D721Med (cell line): ENCODE measurements at regions not wholly inside any gene's neighbourhood (a gene's known extent, or its start where the extent isn't known, plus 50 kb on each side); places are given as distances from the start of the nearest gene placed in this dataset.

Experiments
- DNase-seq: peaks from one replicate; pipeline ENCODE4 v3.0.0; 2011; ENCODE audit warnings: low spot score; ENCODE audit not compliant: insufficient read length
- FAIRE-seq: peaks from 2 replicates; lab custom pipeline; 2011; peaks lifted over from hg19 to GRCh38; lab: Jason Lieb, UNC
- CTCF ChIP-seq: IDR thresholded peaks from 2 replicates; pipeline ENCODE4 v1.5.1; 2012; ENCODE audit warnings: mild to moderate bottlenecking, control low read depth; ENCODE audit not compliant: insufficient read depth; ENCODE audit errors: missing control alignments

- no peak for TF ChIP-seq CTCF
- FAIRE-seq (no peak), DNase-seq (no peak)
Observed at GRCh38 chr21:35243171-35243570, 194.1 kb upstream of the RUNX1 start.

DNA sequence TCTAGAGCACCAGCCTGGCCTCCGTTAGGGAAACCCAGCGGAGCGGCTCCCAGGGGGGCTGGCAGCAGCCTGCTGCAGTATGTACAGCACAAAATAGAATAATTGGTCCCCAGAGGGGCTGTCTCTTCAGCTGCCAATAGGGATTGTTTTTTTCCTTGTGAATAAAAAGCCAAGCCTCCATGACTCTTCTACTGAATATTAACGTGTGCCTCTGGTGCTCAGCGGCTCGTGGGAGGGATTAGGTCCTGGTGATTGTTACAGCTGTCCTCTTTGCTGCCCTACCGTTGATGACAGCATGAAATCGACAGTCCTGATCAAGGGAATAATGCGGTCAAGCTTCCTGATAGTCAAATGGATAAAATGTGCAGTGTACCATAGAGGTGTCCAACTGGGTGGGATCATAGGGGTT is 190.7 kb upstream of the RUNX1 start:
- no peak for FAIRE-seq

DNA sequence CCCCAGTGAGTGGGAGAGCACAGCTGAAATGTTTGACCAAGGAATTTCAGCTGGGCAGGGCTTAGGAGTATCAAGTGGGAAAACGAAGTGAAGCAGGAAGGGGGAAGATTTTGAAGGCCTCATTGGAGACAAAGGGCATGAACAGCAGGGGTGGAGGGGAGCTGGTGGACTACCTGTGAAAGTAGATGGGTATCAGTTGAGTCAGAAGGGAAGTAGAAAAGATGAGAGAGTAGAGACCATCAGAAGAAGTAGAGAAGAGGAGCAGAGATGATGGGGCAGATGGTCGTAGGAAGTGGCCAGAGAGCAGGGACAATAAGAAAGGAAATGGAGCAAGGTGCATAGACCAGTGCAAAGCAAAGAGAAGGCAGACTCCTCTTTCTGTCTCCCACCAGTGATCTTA is 189.0 kb upstream of the RUNX1 start:
- TF ChIP-seq CTCF = no peak
- no peak for DNase-seq
- FAIRE-seq = no peak

More for the DNA sequence above, 190.7 kb upstream of the RUNX1 start:
- DNase-seq = no peak
- TF ChIP-seq CTCF = no peak

DNA sequence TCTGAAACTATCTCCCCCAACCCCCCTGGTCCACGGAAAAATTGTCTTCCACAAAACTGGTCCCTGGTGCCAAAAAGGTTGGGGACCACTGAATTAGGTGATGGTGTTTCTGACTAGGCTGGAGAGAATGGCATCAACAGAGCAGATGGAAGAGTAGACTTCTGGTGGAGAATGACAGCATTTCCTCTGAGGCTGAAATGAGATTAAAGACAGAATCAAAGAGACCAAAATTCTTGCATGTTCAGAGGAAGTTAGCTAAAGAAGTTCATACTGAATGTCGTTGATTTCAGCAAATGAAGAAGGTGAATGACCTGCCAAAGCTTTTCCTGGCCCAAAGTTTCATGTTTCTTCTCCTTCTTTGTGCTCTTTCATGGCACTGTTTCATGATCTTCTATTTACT is 188.2 kb upstream of the RUNX1 start:
- TF ChIP-seq CTCF = no peak
- DNase-seq (no peak), FAIRE-seq (no peak)

- TF ChIP-seq CTCF = no peak
- no peak for FAIRE-seq
- no peak for DNase-seq
Observed at GRCh38 chr21:35236090-35236489, 187.0 kb upstream of the RUNX1 start.

DNA sequence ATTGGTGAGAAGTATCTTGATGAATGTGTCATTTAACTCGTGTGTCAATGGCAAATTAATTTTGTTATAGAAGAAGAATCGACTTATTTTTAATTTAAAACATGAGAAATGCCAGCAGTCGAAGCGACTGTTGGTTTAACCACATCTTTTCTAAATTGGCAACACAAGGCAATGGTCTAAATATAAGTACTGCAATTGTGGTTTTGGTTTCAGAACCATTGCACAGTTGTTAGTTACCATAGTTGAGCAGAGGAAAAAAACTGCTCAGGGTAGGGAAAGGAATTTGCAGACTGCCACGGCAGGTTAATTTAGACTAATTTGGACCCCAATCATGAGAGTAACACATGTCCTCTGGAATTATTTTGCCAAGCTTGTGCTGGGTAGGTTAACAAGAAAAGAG is 185.6 kb upstream of the RUNX1 start:
- DNase-seq = no peak
- TF ChIP-seq CTCF = no peak

GRCh38 chr21:35233756-35234155 is 184.7 kb upstream of the RUNX1 start:
- DNase-seq = no peak
- no peak for TF ChIP-seq CTCF
- no peak for FAIRE-seq

More for the DNA sequence above, 185.6 kb upstream of the RUNX1 start:
- FAIRE-seq = no peak
